ENCODE measurements at regions not wholly inside any gene's neighbourhood (a gene's known extent, or its start where the extent isn't known, plus 50 kb on each side); places are given as distances from the start of the nearest gene placed in this dataset.

DNA sequence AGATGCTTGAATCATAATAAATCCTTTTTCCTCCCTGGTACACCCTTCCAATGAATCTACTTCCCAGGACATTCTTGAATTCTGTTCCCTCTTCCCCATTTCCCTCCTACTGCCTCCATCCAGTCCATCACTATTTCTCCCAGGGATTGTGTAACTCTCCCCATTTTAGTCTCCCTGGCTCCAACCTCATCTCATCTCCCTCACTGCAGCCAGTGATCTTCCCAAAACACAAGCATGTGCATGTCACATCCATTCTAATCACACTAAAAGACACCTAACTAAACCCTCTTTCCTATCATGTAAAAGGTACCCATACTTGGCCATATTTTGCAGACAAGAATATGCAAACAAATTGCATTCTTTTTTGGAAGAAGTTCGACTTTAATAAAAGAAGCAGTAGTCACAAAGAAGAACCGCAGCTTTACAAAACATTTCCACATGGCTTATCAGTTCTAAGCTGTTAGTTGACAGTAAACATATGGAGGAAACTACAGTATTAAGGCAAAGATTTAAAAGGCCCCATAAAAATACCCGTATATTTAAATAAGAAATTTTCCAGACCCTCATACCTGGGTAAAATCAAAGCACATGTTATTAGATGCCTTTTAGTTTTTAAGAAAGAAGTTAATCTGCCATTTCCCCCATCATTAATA lies 111.0 kb downstream of the KCTD12 start:
- 61% methylated on average over 3 of the region's 3 CpGs for WGBS
- no peaks in the 10 kb centered on the region for H3K36me3 ChIP-seq (ENCODE audit: control insufficient read depth in 4 of 4, insufficient read depth in 3 of 4, low read depth in 1 of 4, low read length in 3 of 4)
- no peak for TF ChIP-seq ZBTB33 (IDR thresholded peaks at IDR 0.05)
- TF ChIP-seq RAD21 (IDR thresholded peaks at IDR 0.05): no peak
- no peak for TF ChIP-seq HNF4G (IDR thresholded peaks at IDR 0.05)
- TF ChIP-seq JUND (IDR thresholded peaks at IDR 0.05): no peak
- no peak for TF ChIP-seq ATF3 (IDR thresholded peaks at IDR 0.05)
- TF ChIP-seq RXRA (IDR thresholded peaks at IDR 0.05): no peak
- no peak for TF ChIP-seq HNF4A (conservative IDR thresholded peaks at IDR 0.05)
- TF ChIP-seq, protein P1, sequence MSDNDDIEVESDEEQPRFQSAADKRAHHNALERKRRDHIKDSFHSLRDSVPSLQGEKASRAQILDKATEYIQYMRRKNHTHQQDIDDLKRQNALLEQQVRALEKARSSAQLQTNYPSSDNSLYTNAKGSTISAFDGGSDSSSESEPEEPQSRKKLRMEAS (IDR thresholded peaks at IDR 0.05): no peak
- no peak for TF ChIP-seq FOXA1 (IDR thresholded peaks at IDR 0.05)
- no peak for TF ChIP-seq TAF1 (conservative IDR thresholded peaks at IDR 0.05)
- TF ChIP-seq FOXA2 (IDR thresholded peaks at IDR 0.05): no peak
- peaks cover 0 to 3% (median 0%) of the 10 kb centered on the region in 4 donors for H3K27me3 ChIP-seq (ENCODE audit: control insufficient read depth in 4 of 4, insufficient read depth in 4 of 4, low read length in 3 of 4)
- H3K4me1 ChIP-seq (ENCODE audit: control insufficient read depth in 4 of 4, insufficient read depth in 4 of 4, low read length in 3 of 4): no peaks in the 10 kb centered on the region
- no peak overlapping the region for H3K4me3 ChIP-seq (ENCODE audit: low read depth in 1 of 3, low read length in 3 of 3)
- no peak overlapping the region for H3K27ac ChIP-seq (ENCODE audit: low read depth in 1 of 2, low read length in 2 of 2)
- no peak for DNase-seq (ENCODE audit: low spot score)
- no peak overlapping the region for H3K9ac ChIP-seq (ENCODE audit: low read depth in 1 of 2, low read length in 2 of 2)
- no peaks in the 10 kb centered on the region for H3K9me3 ChIP-seq (ENCODE audit: control insufficient read depth in 4 of 4, low read length in 3 of 4)

DNA sequence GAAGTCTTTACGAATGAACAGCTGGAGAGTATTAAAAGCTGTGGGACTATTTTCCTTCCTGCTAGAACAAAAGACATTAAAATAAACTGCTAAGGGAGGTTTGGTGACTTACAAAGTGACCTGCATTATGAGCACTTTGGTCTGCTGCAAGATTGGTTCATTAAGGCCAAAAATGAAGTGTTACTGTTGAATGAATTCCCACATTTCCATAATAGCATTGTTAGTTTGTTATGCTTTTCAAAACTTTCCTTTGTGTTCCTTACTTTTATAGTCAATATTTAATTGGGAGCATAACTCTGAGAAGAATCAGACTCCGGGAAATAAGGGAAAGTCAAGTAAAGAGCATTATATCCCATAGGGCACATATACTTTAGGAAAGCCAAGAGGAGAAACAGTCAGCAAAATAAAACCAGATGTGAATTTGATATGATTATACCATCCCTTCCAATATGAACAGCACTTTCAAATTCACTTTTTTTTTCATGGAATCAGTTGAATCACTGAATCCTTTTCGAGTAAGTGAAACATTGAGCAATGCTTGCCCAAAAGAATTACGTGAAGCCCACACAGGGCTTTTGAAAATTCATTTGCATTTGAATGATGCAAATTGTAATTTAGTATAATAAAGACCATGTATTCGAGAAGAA lies 112.6 kb downstream of the KCTD12 start:
- Histone ChIP-seq H3K36me3 (ENCODE audit: control insufficient read depth in 4 of 4, insufficient read depth in 3 of 4, low read depth in 1 of 4, low read length in 3 of 4) (no peaks in the 10 kb centered on the region), H3K9me3 (ENCODE audit: control insufficient read depth in 4 of 4, low read length in 3 of 4) (no peaks in the 10 kb centered on the region), H3K4me3 (ENCODE audit: low read depth in 1 of 3, low read length in 3 of 3) (no peak overlapping the region), H3K27ac (ENCODE audit: low read depth in 1 of 2, low read length in 2 of 2) (no peak overlapping the region), H3K4me1 (ENCODE audit: control insufficient read depth in 4 of 4, insufficient read depth in 4 of 4, low read length in 3 of 4) (no peaks in the 10 kb centered on the region), H3K9ac (ENCODE audit: low read depth in 1 of 2, low read length in 2 of 2) (no peak overlapping the region), H3K27me3 (ENCODE audit: control insufficient read depth in 4 of 4, insufficient read depth in 4 of 4, low read length in 3 of 4) (no peaks in the 10 kb centered on the region)
- TF ChIP-seq RAD21 (IDR thresholded peaks at IDR 0.05) (no peak), TAF1 (conservative IDR thresholded peaks at IDR 0.05) (no peak), NR2F2 (IDR thresholded peaks at IDR 0.05) (no peak), JUND (IDR thresholded peaks at IDR 0.05) (no peak), HNF4A (conservative IDR thresholded peaks at IDR 0.05) (no peak), SP1 (IDR thresholded peaks at IDR 0.05) (no peak)
- WGBS: 74% methylated on average over 5 of the region's 5 CpGs
- no peak for DNase-seq (ENCODE audit: low spot score)

DNA sequence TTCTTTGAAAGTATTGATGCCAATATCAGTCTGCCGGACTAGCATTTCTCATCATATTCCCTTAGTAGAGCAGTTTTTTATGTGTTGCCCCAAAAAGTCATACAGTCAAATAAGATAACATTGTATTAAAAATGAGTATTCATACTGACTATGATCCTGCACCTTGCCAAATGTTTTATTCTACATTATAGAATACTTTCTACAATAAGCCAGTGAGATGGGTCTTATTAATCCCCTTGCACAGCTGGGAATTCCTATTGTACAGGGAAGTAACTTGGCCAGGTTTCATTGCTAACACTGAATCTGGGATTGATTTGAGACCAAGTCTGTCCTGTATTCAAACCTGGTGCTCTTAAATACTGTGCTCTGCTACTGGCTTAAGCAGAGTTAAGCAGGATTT lies 114.0 kb downstream of the KCTD12 start:
- no peaks in the 10 kb centered on the region for H3K4me1 ChIP-seq (ENCODE audit: control insufficient read depth in 4 of 4, insufficient read depth in 4 of 4, low read length in 3 of 4)
- TF ChIP-seq FOXA2 (IDR thresholded peaks at IDR 0.05) (no peak), HNF4A (conservative IDR thresholded peaks at IDR 0.05) (no peak), RAD21 (IDR thresholded peaks at IDR 0.05) (no peak), FOXA1 (IDR thresholded peaks at IDR 0.05) (no peak), SP1 (IDR thresholded peaks at IDR 0.05) (no peak), ATF3 (IDR thresholded peaks at IDR 0.05) (no peak), REST (IDR thresholded peaks at IDR 0.05) (no peak), HNF4G (IDR thresholded peaks at IDR 0.05) (no peak), EGR1 (IDR thresholded peaks at IDR 0.05; ENCODE audit: low read depth in 2 of 2) (no peak), TAF1 (conservative IDR thresholded peaks at IDR 0.05) (no peak)
- H3K27me3 ChIP-seq (ENCODE audit: control insufficient read depth in 4 of 4, insufficient read depth in 4 of 4, low read length in 3 of 4): no peaks in the 10 kb centered on the region
- no peak overlapping the region for H3K9ac ChIP-seq (ENCODE audit: low read depth in 1 of 2, low read length in 2 of 2)
- H3K36me3 ChIP-seq (ENCODE audit: control insufficient read depth in 4 of 4, insufficient read depth in 3 of 4, low read depth in 1 of 4, low read length in 3 of 4): no peaks in the 10 kb centered on the region
- H3K27ac ChIP-seq (ENCODE audit: low read depth in 1 of 2, low read length in 2 of 2): no peak overlapping the region
- DNase-seq (ENCODE audit: low spot score): no peak
- 95% methylated on average over 1 of the region's 1 CpG for WGBS
- H3K9me3 ChIP-seq (ENCODE audit: control insufficient read depth in 4 of 4, low read length in 3 of 4): no peaks in the 10 kb centered on the region
- H3K4me3 ChIP-seq (ENCODE audit: low read depth in 1 of 3, low read length in 3 of 3): no peak overlapping the region

All from liver (tissue), 7 donors.